ENCODE measurements at regions not wholly inside any gene's neighbourhood (a gene's known extent, or its start where the extent isn't known, plus 50 kb on each side); places are given as distances from the start of the nearest gene placed in this dataset.

- H3K4me3 ChIP-seq, result no peak overlapping the region
- no peaks in the 10 kb centered on the region for H3K27me3 ChIP-seq
- no peaks in the 10 kb centered on the region for H3K36me3 ChIP-seq
- TF ChIP-seq POLR2A (IDR thresholded peaks at IDR 0.05) (no peak), CTCF (IDR thresholded peaks at IDR 0.05) (no peak)
- no peak for DNase-seq
- H3K27ac ChIP-seq, result no peak overlapping the region
- no peak for ATAC-seq
- H3K9me3 ChIP-seq, result no peaks in the 10 kb centered on the region
- intact Hi-C loops (cut with DNase I), result loop anchor here in 1 of 10 donors (5.0 kb wide), 1 partner anchor 77 kb away; no protein-coding TSS in a partner anchor
- peaks cover 0 to 25% (median 7%) of the 10 kb centered on the region in 12 donors for H3K4me1 ChIP-seq
- WGBS, 4 donors, result 94 to 98% (median 96%) methylated on average over 7 of the region's 7 CpGs
These were observed 445.6 kb downstream of the SOX6 start for GRCh38 chr11:15910761-15911160.

GRCh38 chr11:15911377-15912044 is 444.8 kb downstream of the SOX6 start:
- Histone ChIP-seq H3K27me3 (no peaks in the 10 kb centered on the region), H3K27ac (peak overlapping the region in 1 of 12 donors; percentile 45), H3K9me3 (peaks cover 0 to 1% (median 0%) of the 10 kb centered on the region in 12 donors), H3K4me1 (peaks cover 0 to 25% (median 7%) of the 10 kb centered on the region in 12 donors), H3K4me3 (no peak overlapping the region), H3K36me3 (no peaks in the 10 kb centered on the region)
- ATAC-seq (peak; percentile 28 to 73 (median 43)), DNase-seq (peak; percentile 32 to 77 (median 72))
- WGBS, 4 donors, result 29 to 37% (median 37%) methylated on average over 6 of the region's 6 CpGs
- TF ChIP-seq POLR2A (IDR thresholded peaks at IDR 0.05), result no peak
- no peak for TF ChIP-seq CTCF (IDR thresholded peaks at IDR 0.05)
- intact Hi-C loops (cut with DNase I), result loop anchor here in 1 of 10 donors (5.0 kb wide), 1 partner anchor 76 kb away; no protein-coding TSS in a partner anchor

GRCh38 chr11:15912291-15912690 is 444.1 kb downstream of the SOX6 start:
- H3K27me3 ChIP-seq, result no peaks in the 10 kb centered on the region
- 94 to 100% (median 98%) methylated on average over 2 of the region's 2 CpGs for WGBS, 4 donors
- H3K9me3 ChIP-seq, result peaks cover 0 to 3% (median 0%) of the 10 kb centered on the region in 12 donors
- no peak for TF ChIP-seq POLR2A (IDR thresholded peaks at IDR 0.05)
- no peak for TF ChIP-seq CTCF (IDR thresholded peaks at IDR 0.05)
- H3K27ac ChIP-seq, result peak overlapping the region in 2 of 12 donors; percentile 34 to 45
- H3K36me3 ChIP-seq, result no peaks in the 10 kb centered on the region
- ATAC-seq, result no peak
- intact Hi-C loops (cut with DNase I), result loop anchor here in 1 of 10 donors (5.0 kb wide), 1 partner anchor 75 kb away; no protein-coding TSS in a partner anchor
- H3K4me1 ChIP-seq, result peaks cover 0 to 25% (median 7%) of the 10 kb centered on the region in 12 donors
- H3K4me3 ChIP-seq, result no peak overlapping the region
- DNase-seq, result no peak

GRCh38 chr11:15912825-15913224 is 443.5 kb downstream of the SOX6 start:
- H3K36me3 ChIP-seq, result no peaks in the 10 kb centered on the region
- no peak overlapping the region for H3K4me3 ChIP-seq
- TF ChIP-seq POLR2A (IDR thresholded peaks at IDR 0.05), result no peak
- no peak for TF ChIP-seq CTCF (IDR thresholded peaks at IDR 0.05)
- ATAC-seq (peak in 1 of 4 donors; percentile 23), DNase-seq (no peak)
- intact Hi-C loops (cut with DNase I), result loop anchor here in 1 of 10 donors (5.0 kb wide), 1 partner anchor 74 kb away; no protein-coding TSS in a partner anchor
- WGBS, 4 donors, result 87 to 97% (median 92%) methylated on average over 6 to 7 of the region's 7 CpGs
- H3K9me3 ChIP-seq, result peaks cover 0 to 3% (median 0%) of the 10 kb centered on the region in 12 donors
- peaks cover 0 to 25% (median 7%) of the 10 kb centered on the region in 12 donors for H3K4me1 ChIP-seq
- no peaks in the 10 kb centered on the region for H3K27me3 ChIP-seq
- peak overlapping the region in 3 of 12 donors; percentile 34 to 45 (median 34) for H3K27ac ChIP-seq
